B cell (primary cell): ENCODE measurements at regions not wholly inside any gene's neighbourhood (a gene's known extent, or its start where the extent isn't known, plus 50 kb on each side); places are given as distances from the start of the nearest gene placed in this dataset.

ENCODE experiments used
- ATAC-seq: fragments of 200-7000 bp; cut with Tn5 transposase; one replicate; pipeline ENCODE4 v1.10.0; 2021; ENCODE audit warnings: low read depth, mild to moderate bottlenecking, moderate number of reproducible peaks, moderate library complexity
- CTCF ChIA-PET: fragments of 350-600 bp; sonication (Branson Sonifier 250); formaldehyde crosslinking; loops from one replicate; lab custom pipeline; 2021; ENCODE audit warnings: antibody characterized with exemption, inconsistent platforms; lab: Charles Lee
- POLR2A ChIA-PET: fragments of 350-600 bp; sonication (Branson Sonifier 250); formaldehyde crosslinking; loops from one replicate; lab custom pipeline; 2021; ENCODE audit warnings: antibody characterized with exemption; lab: Charles Lee
- DNase-seq: peaks from one replicate; pipeline ENCODE4 v3.0.0; 2013
- H2AFZ ChIP-seq: 2 replicates; pipeline ENCODE4 v1.6.1; 2012; ENCODE audit warnings: mild to moderate bottlenecking, low read depth, low read length; ENCODE audit not compliant: insufficient read depth, poor library complexity, severe bottlenecking
- H3K27ac ChIP-seq, 2 donors: 1 replicate in 1 of 2; 2 replicates in 1 of 2; pipeline ENCODE4 v1.5.1; 2012 to 2013; ENCODE audit warnings: low read length in 2 of 2, mild to moderate bottlenecking in 2 of 2, moderate library complexity in 1 of 2
- H3K27me3 ChIP-seq, 4 experiments: fragments of 200-600 bp in 1 of 4; sonication (generic) in 1 of 4; replicated peaks in 1 of 4; 1 replicate in 2 of 4; 2 replicates in 2 of 4; pipeline versions ENCODE4 v1.6.1 to v1.7.0; 2013 to 2016; ENCODE audit warnings: low read length in 3 of 4, mild to moderate bottlenecking in 2 of 4, mixed read lengths in 1 of 4, moderate library complexity in 1 of 4; ENCODE audit not compliant: insufficient read depth in 4 of 4, control insufficient read depth in 3 of 4; ENCODE audit errors: control extremely low read depth in 1 of 4
- H3K36me3 ChIP-seq, 2 experiments: replicated peaks in 1 of 2; 1 replicate in 1 of 2; 2 replicates in 1 of 2; pipeline versions ENCODE4 v1.6.1 to v1.7.1; 2013; ENCODE audit warnings: low read length in 1 of 2; ENCODE audit not compliant: insufficient read depth in 2 of 2, control insufficient read depth in 1 of 2; ENCODE audit errors: control extremely low read depth in 1 of 2, extremely low read depth in 1 of 2
- H3K4me1 ChIP-seq, 2 donors: fragments of 200-600 bp in 1 of 2; sonication (generic) in 1 of 2; 1 replicate in 1 of 2; 2 replicates in 1 of 2; pipeline versions ENCODE4 v1.5.1 to v1.6.1; 2013 to 2017; ENCODE audit warnings: low read length in 2 of 2; ENCODE audit not compliant: control insufficient read depth in 2 of 2, insufficient read depth in 2 of 2
- H3K4me2 ChIP-seq: replicated peaks from 2 replicates; pipeline ENCODE3; 2012; ENCODE audit warnings: mild to moderate bottlenecking, low read depth, low read length; ENCODE audit not compliant: poor library complexity, severe bottlenecking
- H3K4me3 ChIP-seq, 5 experiments: fragments of 200-600 bp in 1 of 5; sonication (generic) in 1 of 5; 1 replicate in 3 of 5; 2 replicates in 2 of 5; pipeline versions ENCODE4 v1.5.1 to v1.7.0; 2011 to 2016; ENCODE audit warnings: low read length in 4 of 5, mild to moderate bottlenecking in 4 of 5, low read depth in 2 of 5, control low read depth in 1 of 5, moderate library complexity in 1 of 5; ENCODE audit not compliant: insufficient read depth in 1 of 5; ENCODE audit errors: control extremely low read depth in 1 of 5, extremely low read depth in 1 of 5
- H3K79me2 ChIP-seq: fragments of 200-600 bp; sonication (generic); one replicate; pipeline ENCODE4 v1.6.0; 2016; ENCODE audit warnings: low read length; ENCODE audit not compliant: control insufficient read depth, insufficient read depth
- H3K9ac ChIP-seq: fragments of 200-600 bp; sonication (generic); 2 replicates; pipeline ENCODE4 v1.6.1; 2017; ENCODE audit warnings: mild to moderate bottlenecking, low read length, moderate library complexity
- H3K9me3 ChIP-seq, 3 donors: one replicate each; pipeline versions ENCODE4 v1.6.1 to v1.7.1; 2013; ENCODE audit warnings: low read length in 2 of 3; ENCODE audit not compliant: control insufficient read depth in 2 of 3, insufficient read depth in 1 of 3; ENCODE audit errors: control extremely low read depth in 1 of 3
- H4K20me1 ChIP-seq: 2 replicates; pipeline ENCODE4 v1.6.0; 2012; ENCODE audit warnings: mild to moderate bottlenecking, low read length; ENCODE audit not compliant: insufficient read depth, control insufficient read depth, poor library complexity, severe bottlenecking
- H3K27ac Mint-ChIP-seq: one replicate; pipeline ENCODE4 v1.8.0; 2021; ENCODE audit warnings: mixed read lengths
- H3K27me3 Mint-ChIP-seq: one replicate; pipeline ENCODE4 v1.8.0; 2021; ENCODE audit warnings: mixed read lengths
- H3K4me1 Mint-ChIP-seq: one replicate; pipeline ENCODE4 v1.8.0; 2021; ENCODE audit warnings: mixed read lengths
- H3K4me3 Mint-ChIP-seq: one replicate; pipeline ENCODE4 v1.8.0; 2021; ENCODE audit warnings: mixed read lengths
- H3K9me3 Mint-ChIP-seq: one replicate; pipeline ENCODE4 v1.8.0; 2022; ENCODE audit warnings: mixed read lengths; ENCODE audit not compliant: insufficient read depth
- CTCF ChIP-seq: fragments of 200-600 bp; IDR thresholded peaks from one replicate; pipeline ENCODE4 v1.8.0; 2022; ENCODE audit warnings: antibody characterized with exemption, mild to moderate bottlenecking
- EZH2 ChIP-seq: IDR thresholded peaks from 2 replicates; pipeline ENCODE4 v1.6.1; 2012; ENCODE audit warnings: borderline replicate concordance, low read depth, mild to moderate bottlenecking, moderate library complexity, low read length; ENCODE audit not compliant: insufficient read depth, poor library complexity, severe bottlenecking
- WGBS: methylation state at CpG from one replicate; pipeline ENCODE4 v1.1.5; 2013; ENCODE audit warnings: missing lambda C conversion rate; ENCODE audit not compliant: insufficient coverage; 5-methylcytosine and 5-hydroxymethylcytosine counted together
- intact Hi-C: fragments of 100-400 bp; cut with micrococcal nuclease; formaldehyde crosslinking; loops from one replicate; pipeline ENCODE4 v1.10.0; 2022

GRCh38 chr9:27977931-27978330, 404.6 kb upstream of the C9orf72 start:
- POLR2A ChIA-PET: no interaction called here
- no peak overlapping the region for H2AFZ ChIP-seq

GRCh38 chr9:27985714-27986113, 412.4 kb upstream of the C9orf72 start:
- WGBS: no CpG with 5 or more reads among the region's 1 CpG
- peaks cover 6% of the 10 kb centered on the region for H3K9me3 Mint-ChIP-seq
- TF ChIP-seq CTCF (no peak), EZH2 (no peak)
- no peak overlapping the region for H3K27ac Mint-ChIP-seq
- Histone ChIP-seq H3K4me2 (no peak overlapping the region), H2AFZ (no peak overlapping the region), H3K36me3 (no peaks in the 10 kb centered on the region), H3K79me2 (no peaks in the 10 kb centered on the region), H3K9ac (no peak overlapping the region), H3K4me3 (no peak overlapping the region), H3K27ac (no peak overlapping the region), H3K9me3 (no peaks in the 10 kb centered on the region), H3K27me3 (no peaks in the 10 kb centered on the region), H4K20me1 (no peaks in the 10 kb centered on the region), H3K4me1 (no peaks in the 10 kb centered on the region)
- H3K4me1 Mint-ChIP-seq: no peaks in the 10 kb centered on the region
- ATAC-seq (no peak), DNase-seq (no peak)
- no peaks in the 10 kb centered on the region for H3K27me3 Mint-ChIP-seq
- POLR2A ChIA-PET: no interaction called here
- CTCF ChIA-PET: no interaction called here
- intact Hi-C loops: no loop called here
- no peak overlapping the region for H3K4me3 Mint-ChIP-seq

More at GRCh38 chr9:27977931-27978330, 404.6 kb upstream of the C9orf72 start:
- no peaks in the 10 kb centered on the region for H3K9me3 Mint-ChIP-seq
- H3K4me1 Mint-ChIP-seq: no peaks in the 10 kb centered on the region
- no peaks in the 10 kb centered on the region for H3K36me3 ChIP-seq
- no peak overlapping the region for H3K4me3 ChIP-seq
- no peak overlapping the region for H3K27ac Mint-ChIP-seq
- no peak overlapping the region for H3K27ac ChIP-seq
- no peak overlapping the region for H3K4me3 Mint-ChIP-seq
- H3K4me2 ChIP-seq: no peak overlapping the region
- H3K27me3 ChIP-seq: no peaks in the 10 kb centered on the region
- no peaks in the 10 kb centered on the region for H3K27me3 Mint-ChIP-seq
- 75% methylated on average over 2 of the region's 3 CpGs for WGBS
- DNase-seq (no peak), ATAC-seq (no peak)
- no peaks in the 10 kb centered on the region for H3K9me3 ChIP-seq
- TF ChIP-seq EZH2 (no peak), CTCF (no peak)
- CTCF ChIA-PET: no interaction called here
- no peaks in the 10 kb centered on the region for H3K4me1 ChIP-seq
- intact Hi-C loops: no loop called here
- H3K9ac ChIP-seq: no peak overlapping the region
- H4K20me1 ChIP-seq: no peaks in the 10 kb centered on the region
- no peaks in the 10 kb centered on the region for H3K79me2 ChIP-seq
